ENCODE measurements at regions not wholly inside any gene's neighbourhood (a gene's known extent, or its start where the extent isn't known, plus 50 kb on each side); places are given as distances from the start of the nearest gene placed in this dataset.

GRCh38 chr4:149223659-149224058 is 592.0 kb downstream of the IQCM start:
- TF ChIP-seq CTCF (IDR thresholded peaks at IDR 0.05) (no peak), TAF1 (IDR thresholded peaks at IDR 0.05; ENCODE audit: borderline replicate concordance, low read depth, low read length) (no peak), CHD2 (IDR thresholded peaks at IDR 0.05; ENCODE audit: low read length, partially characterized antibody) (no peak), MXI1 (IDR thresholded peaks at IDR 0.05; ENCODE audit: low read depth, low read length) (no peak), EZH2phosphoT487 (IDR thresholded peaks at IDR 0.05; ENCODE audit: borderline replicate concordance, low read depth) (no peak), JUND (IDR thresholded peaks at IDR 0.05) (peak; percentile 63)

All from SK-N-SH (cell line).